GM12878 (cell line): ENCODE measurements at regions not wholly inside any gene's neighbourhood (a gene's known extent, or its start where the extent isn't known, plus 50 kb on each side); places are given as distances from the start of the nearest gene placed in this dataset.

Experiments used
- NFIC ChIP-seq: IDR thresholded peaks from 2 replicates; pipeline ENCODE4 v1.6.1; 2012; ENCODE audit warnings: low read depth, mild to moderate bottlenecking, inconsistent platforms, low read length, moderate library complexity
- POLR2A ChIP-seq: IDR thresholded peaks from 2 replicates; pipeline ENCODE4 v1.6.1; 2011; ENCODE audit warnings: low read depth, mild to moderate bottlenecking, low read length
- TAF1 ChIP-seq: IDR thresholded peaks from 2 replicates; pipeline ENCODE4 v1.6.1; 2011; ENCODE audit warnings: mild to moderate bottlenecking, low read depth, low read length, borderline replicate concordance
- TF ChIP-seq, protein P1 (sequence below): IDR thresholded peaks from 2 replicates; pipeline ENCODE4 v1.6.1; 2011; ENCODE audit warnings: low read depth, low read length, improper control_type of control experiment, borderline replicate concordance
- TF ChIP-seq, protein P2 (sequence below): fragments of 450-650 bp; IDR thresholded peaks from 2 replicates; pipeline ENCODE4 v1.6.1; 2016; ENCODE audit warnings: mild to moderate bottlenecking

DNA sequence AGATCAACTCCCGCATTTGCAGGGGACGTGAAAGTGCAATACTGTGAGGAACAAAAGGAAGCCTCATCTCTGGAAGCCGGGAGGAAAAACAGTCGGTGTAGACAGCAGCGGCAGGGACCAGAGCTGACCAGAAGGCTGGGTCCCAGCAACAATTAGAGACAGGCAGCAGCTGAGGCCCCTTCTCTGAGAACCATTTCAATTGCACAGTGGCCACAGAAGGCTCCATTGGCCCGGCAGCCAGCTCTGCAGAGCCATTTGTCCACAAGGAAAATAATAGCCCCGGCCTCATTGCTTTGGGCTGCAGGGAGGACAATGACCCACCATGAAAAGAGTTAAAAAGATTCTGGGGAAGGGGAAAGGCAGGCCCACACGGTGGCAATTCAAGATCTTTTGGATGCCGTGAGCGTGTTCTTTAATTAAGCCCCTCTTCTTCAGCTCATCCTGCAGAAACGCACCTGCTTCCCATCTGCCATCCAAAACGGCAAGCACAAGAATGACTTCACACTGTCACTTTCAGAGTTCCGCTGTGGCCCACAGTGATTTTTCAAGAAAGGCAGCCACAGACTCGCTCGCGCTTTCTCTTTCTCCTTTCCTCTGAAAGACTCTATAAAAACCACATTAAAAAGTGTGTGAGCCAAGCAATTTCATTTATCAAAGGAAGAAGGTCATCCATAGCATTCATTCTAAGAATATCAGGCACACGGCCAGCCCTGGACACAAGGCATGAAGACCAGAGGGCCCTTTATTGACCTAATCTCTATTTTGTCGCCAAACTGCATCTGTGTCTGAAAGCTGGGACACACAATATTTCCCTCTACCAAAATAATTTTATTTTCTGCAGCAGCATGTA is 293.6 kb downstream of the SOX11 start:
- TF ChIP-seq, protein P1, sequence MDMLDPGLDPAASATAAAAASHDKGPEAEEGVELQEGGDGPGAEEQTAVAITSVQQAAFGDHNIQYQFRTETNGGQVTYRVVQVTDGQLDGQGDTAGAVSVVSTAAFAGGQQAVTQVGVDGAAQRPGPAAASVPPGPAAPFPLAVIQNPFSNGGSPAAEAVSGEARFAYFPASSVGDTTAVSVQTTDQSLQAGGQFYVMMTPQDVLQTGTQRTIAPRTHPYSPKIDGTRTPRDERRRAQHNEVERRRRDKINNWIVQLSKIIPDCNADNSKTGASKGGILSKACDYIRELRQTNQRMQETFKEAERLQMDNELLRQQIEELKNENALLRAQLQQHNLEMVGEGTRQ, result no peak
- TF ChIP-seq, protein P2, sequence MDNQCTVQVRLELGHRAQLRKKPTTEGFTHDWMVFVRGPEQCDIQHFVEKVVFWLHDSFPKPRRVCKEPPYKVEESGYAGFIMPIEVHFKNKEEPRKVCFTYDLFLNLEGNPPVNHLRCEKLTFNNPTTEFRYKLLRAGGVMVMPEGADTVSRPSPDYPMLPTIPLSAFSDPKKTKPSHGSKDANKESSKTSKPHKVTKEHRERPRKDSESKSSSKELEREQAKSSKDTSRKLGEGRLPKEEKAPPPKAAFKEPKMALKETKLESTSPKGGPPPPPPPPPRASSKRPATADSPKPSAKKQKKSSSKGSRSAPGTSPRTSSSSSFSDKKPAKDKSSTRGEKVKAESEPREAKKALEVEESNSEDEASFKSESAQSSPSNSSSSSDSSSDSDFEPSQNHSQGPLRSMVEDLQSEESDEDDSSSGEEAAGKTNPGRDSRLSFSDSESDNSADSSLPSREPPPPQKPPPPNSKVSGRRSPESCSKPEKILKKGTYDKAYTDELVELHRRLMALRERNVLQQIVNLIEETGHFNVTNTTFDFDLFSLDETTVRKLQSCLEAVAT, result no peak
- TF ChIP-seq TAF1 (no peak), NFIC (no peak), POLR2A (no peak)
